ENCODE measurements at regions not wholly inside any gene's neighbourhood (a gene's known extent, or its start where the extent isn't known, plus 50 kb on each side); places are given as distances from the start of the nearest gene placed in this dataset.

DNA sequence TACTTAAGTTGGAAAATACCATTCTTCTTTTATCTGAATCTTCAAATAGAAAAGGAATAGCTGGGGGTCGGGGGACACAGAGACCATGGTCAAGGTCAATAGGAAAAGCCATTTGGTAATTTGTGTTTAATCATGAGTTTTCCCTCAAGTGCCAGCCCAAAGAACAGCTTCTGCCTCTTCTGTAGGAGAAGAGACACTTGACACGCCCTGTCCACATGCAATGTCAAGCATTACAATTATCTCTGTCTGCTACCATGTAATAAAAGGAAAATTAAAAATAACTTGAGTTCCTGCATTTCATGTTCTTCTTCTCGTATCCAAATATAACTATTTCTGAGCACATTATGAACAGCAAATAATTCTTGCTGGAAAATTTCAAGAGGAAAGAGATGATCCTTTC lies 241.7 kb downstream of the IPMK start:
- H3K9ac ChIP-seq (ENCODE audit: low read length) = no peak overlapping the region
- H3K27me3 ChIP-seq (ENCODE audit: control insufficient read depth, insufficient read depth, low read length) = no peaks in the 10 kb centered on the region
- H3K36me3 ChIP-seq (ENCODE audit: control insufficient read depth, insufficient read depth, low read length) = no peaks in the 10 kb centered on the region
- no peaks in the 10 kb centered on the region for H3K4me1 ChIP-seq (ENCODE audit: control insufficient read depth, insufficient read depth, low read length)
- no peak overlapping the region for H3K27ac ChIP-seq (ENCODE audit: low read depth, low read length)
- H3K4me3 ChIP-seq (ENCODE audit: low read length) = no peak overlapping the region

DNA sequence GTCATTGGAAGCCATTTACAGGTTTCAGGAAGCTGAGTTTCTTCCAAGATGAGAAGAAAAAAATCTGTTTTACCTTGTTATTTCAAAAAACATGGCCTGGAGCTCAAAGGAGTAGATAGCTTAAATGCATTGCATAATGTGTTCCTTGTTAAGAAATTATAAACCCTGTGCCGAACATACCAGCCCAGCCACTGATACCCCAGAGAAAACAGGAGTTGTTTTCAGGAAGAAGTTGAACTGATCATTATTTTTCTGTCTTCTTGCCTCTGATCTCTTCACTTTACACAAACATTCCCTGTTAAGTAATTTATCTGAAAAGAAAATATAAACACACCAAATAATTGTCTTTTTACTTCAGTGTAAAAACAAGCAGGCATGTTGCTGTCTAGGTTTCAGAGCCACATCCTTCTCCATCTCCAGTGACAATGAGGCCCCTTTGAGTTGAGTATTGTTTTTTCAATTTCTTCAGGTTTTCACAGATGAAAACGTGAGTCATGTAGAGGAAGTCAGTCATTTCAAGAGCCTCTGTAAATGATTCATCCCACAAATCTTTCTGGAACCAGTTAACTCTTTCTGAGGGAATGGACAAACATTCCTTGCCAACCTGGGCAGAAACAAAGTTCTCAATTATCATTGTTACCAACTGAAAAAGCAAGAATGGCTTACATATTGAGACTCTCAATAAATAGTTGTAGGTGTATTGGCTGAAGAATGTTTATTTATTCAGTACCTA lies 244.2 kb downstream of the IPMK start:
- no peak overlapping the region for H3K9ac ChIP-seq (ENCODE audit: low read length)
- no peak overlapping the region for H3K4me3 ChIP-seq (ENCODE audit: low read length)
- no peaks in the 10 kb centered on the region for H3K36me3 ChIP-seq (ENCODE audit: control insufficient read depth, insufficient read depth, low read length)
- no peak overlapping the region for H3K27ac ChIP-seq (ENCODE audit: low read depth, low read length)
- H3K27me3 ChIP-seq (ENCODE audit: control insufficient read depth, insufficient read depth, low read length) = no peaks in the 10 kb centered on the region
- no peaks in the 10 kb centered on the region for H3K4me1 ChIP-seq (ENCODE audit: control insufficient read depth, insufficient read depth, low read length)

DNA sequence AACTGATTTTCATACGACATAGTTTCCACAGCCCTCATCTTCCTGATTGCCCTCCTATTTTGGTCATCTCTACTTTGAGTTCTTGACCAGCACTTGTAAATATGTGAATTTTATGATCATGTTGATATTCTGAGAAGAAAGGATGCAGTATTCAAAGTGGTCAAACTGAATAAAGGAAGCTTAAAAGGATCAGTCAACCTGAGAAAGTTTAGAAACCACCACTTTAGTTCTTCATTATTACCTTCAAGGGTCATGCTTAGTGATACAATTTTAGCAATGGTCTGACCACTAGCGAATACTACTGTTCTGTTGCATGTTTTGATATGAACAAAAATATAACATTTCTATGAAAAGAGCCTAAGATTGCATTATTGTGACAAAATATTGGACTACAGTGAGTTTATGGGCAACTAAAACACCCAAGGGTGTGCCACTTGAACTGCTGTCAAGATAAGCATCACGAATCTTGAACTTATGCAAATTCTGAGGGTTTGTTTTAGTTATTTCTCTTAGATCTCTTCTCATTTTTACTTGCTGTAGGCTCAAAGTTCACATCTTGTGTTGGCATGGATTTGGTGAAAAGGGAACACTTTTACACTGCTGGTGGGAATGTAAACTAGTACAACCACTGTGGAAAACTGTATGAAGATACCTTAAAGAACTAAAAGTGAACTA lies 247.7 kb downstream of the IPMK start:
- Histone ChIP-seq H3K27me3 (ENCODE audit: control insufficient read depth, insufficient read depth, low read length) (no peaks in the 10 kb centered on the region), H3K27ac (ENCODE audit: low read depth, low read length) (no peak overlapping the region), H3K4me3 (ENCODE audit: low read length) (no peak overlapping the region), H3K9ac (ENCODE audit: low read length) (no peak overlapping the region), H3K36me3 (ENCODE audit: control insufficient read depth, insufficient read depth, low read length) (no peaks in the 10 kb centered on the region), H3K4me1 (ENCODE audit: control insufficient read depth, insufficient read depth, low read length) (no peaks in the 10 kb centered on the region)

DNA sequence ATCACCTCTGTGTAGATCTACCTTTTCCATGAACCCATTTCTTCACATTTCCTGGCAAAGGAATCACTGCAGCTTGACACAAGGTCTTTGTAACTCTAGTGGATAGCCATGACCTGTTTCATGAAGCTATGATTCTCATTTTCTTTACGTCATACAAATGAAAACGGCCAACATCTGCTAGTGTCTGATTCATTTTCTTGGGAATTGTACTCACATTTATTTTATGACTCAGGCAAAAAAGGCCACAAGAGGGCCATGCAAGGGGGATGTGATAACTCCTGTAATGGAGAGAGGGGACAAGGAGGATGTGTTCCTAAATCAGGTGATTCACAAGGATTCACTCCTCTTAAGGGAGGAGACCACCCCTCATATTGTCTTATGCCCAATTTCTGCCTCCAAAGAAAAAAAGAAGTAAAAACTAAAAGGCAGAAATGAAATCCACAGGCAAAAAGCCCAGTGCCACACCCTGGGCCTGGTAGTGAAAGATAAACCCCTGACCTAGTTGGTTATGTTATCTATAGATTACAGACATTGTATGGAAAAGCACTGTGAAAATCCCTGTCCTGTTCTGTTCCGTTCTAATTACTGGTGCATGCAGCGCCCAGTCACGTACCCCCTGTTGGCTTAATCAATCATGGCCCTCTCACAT lies 249.9 kb downstream of the IPMK start:
- Histone ChIP-seq H3K4me1 (ENCODE audit: control insufficient read depth, insufficient read depth, low read length) (no peaks in the 10 kb centered on the region), H3K27ac (ENCODE audit: low read depth, low read length) (no peak overlapping the region), H3K4me3 (ENCODE audit: low read length) (no peak overlapping the region), H3K9ac (ENCODE audit: low read length) (no peak overlapping the region), H3K27me3 (ENCODE audit: control insufficient read depth, insufficient read depth, low read length) (no peaks in the 10 kb centered on the region), H3K36me3 (ENCODE audit: control insufficient read depth, insufficient read depth, low read length) (no peaks in the 10 kb centered on the region)

DNA sequence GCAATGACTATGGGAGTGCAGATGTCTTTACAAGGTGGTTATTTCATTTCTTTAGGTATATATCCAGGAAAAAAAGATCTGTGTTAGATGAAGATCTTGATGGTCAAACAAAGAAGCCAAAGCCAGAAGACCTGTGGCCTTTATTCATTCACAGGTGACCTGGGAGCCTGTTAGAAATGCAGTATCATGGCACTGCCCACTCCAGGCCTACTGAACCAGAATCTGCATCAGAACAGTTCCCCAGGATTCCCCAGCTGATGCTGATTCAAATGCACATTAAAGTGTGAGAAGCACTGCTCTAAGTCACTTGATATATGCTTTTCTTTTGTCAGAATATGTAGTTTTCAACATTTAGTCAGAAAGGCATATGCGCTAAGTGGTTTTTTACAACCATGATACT lies 251.1 kb downstream of the IPMK start:
- Histone ChIP-seq H3K27ac (ENCODE audit: low read depth, low read length) (no peak overlapping the region), H3K36me3 (ENCODE audit: control insufficient read depth, insufficient read depth, low read length) (no peaks in the 10 kb centered on the region)

DNA sequence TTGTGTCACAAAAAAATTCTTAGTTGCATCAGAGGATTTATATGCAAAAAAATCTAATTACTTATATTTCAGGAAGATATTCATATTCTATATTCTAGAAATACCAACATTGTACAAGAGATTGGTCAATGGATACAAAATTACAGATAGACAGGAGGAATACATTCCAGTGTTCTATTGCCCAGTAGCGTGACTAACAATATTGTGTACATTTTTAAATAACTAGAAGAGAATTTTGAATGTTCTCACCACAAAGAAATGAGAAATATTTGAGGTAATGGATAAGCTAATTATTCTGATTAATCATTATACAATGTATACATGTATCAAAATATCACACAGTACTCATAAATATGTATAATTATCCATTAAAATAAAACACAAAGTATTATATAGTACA lies 253.3 kb downstream of the IPMK start:
- H3K9ac ChIP-seq (ENCODE audit: low read length) = no peak overlapping the region
- H3K36me3 ChIP-seq (ENCODE audit: control insufficient read depth, insufficient read depth, low read length) = no peaks in the 10 kb centered on the region
- no peaks in the 10 kb centered on the region for H3K27me3 ChIP-seq (ENCODE audit: control insufficient read depth, insufficient read depth, low read length)
- H3K4me3 ChIP-seq (ENCODE audit: low read length) = no peak overlapping the region
- H3K27ac ChIP-seq (ENCODE audit: low read depth, low read length) = no peak overlapping the region
- H3K4me1 ChIP-seq (ENCODE audit: control insufficient read depth, insufficient read depth, low read length) = no peaks in the 10 kb centered on the region

More for the DNA sequence above, 251.1 kb downstream of the IPMK start:
- no peak overlapping the region for H3K4me3 ChIP-seq (ENCODE audit: low read length)
- H3K27me3 ChIP-seq (ENCODE audit: control insufficient read depth, insufficient read depth, low read length) = no peaks in the 10 kb centered on the region
- H3K9ac ChIP-seq (ENCODE audit: low read length) = no peak overlapping the region
- H3K4me1 ChIP-seq (ENCODE audit: control insufficient read depth, insufficient read depth, low read length) = no peaks in the 10 kb centered on the region

DNA sequence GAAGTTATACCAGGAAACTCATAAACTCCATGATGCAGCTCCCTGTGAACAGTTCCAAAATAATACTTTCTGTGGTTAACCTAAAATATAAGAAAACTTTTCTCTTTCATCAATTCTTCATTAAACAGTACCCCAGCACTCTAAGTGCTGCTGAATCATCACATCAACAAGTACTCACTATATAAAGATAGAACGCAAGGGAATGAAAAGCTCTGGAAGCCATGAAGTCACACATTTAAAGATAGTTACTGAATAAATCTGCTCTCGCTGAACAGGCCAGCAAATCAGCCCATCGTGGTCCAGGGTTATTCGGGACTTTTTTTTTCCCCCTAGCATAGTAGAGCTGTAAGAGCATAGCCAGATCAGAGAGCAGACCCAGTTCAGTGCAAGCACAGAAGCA lies 254.3 kb downstream of the IPMK start:
- Histone ChIP-seq H3K9ac (ENCODE audit: low read length) (no peak overlapping the region), H3K27ac (ENCODE audit: low read depth, low read length) (no peak overlapping the region), H3K36me3 (ENCODE audit: control insufficient read depth, insufficient read depth, low read length) (no peaks in the 10 kb centered on the region), H3K4me1 (ENCODE audit: control insufficient read depth, insufficient read depth, low read length) (no peaks in the 10 kb centered on the region), H3K27me3 (ENCODE audit: control insufficient read depth, insufficient read depth, low read length) (no peaks in the 10 kb centered on the region), H3K4me3 (ENCODE audit: low read length) (no peak overlapping the region)

DNA sequence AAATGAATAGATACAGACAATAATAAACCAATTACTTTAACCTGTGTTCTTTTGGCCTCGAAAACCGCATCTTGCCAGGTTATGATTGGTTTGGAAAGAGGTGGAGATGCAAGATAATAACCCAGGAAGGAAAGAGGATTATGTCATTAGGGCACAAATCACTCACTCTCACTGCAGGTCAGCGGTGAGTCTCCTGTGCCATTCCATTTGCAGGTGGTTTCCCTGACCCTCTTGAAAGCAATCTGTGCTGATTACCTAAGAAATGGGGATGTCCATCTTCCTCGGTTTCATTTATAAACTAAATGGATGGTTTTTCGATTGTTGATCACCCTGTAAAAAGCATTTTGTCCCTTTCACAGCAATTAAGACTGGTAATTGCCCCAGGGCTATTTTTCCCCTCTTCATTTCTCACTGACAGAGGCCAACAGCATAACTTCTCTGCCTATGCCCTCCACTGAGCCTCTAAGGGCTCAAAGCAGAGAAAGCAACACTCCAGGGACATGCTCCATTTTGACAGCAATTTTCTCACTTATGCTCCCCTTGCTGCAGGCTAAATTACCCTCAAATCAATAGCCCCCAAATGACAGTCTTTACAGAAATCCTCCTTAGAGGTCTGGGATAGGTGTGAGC lies 257.5 kb downstream of the IPMK start:
- Histone ChIP-seq H3K36me3 (ENCODE audit: control insufficient read depth, insufficient read depth, low read length) (no peaks in the 10 kb centered on the region), H3K4me1 (ENCODE audit: control insufficient read depth, insufficient read depth, low read length) (no peaks in the 10 kb centered on the region), H3K27me3 (ENCODE audit: control insufficient read depth, insufficient read depth, low read length) (no peaks in the 10 kb centered on the region), H3K4me3 (ENCODE audit: low read length) (no peak overlapping the region), H3K27ac (ENCODE audit: low read depth, low read length) (no peak overlapping the region), H3K9ac (ENCODE audit: low read length) (no peak overlapping the region)

DNA sequence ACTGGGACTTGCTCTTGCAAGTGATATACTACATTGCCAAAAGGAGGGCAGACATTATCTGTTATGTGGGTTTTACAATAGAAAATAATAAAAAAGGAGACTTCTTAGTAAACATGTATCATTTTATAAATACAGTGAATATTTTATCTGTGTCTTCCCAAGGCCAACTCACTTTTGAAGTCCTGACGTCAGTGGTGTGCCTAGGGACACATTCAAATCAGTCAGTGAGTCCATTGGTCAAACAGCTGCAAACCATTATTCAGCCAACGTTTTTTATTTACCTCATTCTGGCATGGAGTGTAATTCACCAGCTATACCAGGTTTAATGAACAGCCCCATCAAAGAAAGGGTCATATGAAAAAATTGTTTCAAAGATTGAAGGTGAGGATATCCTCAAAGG lies 263.7 kb downstream of the IPMK start:
- Histone ChIP-seq H3K27ac (ENCODE audit: low read depth, low read length) (no peak overlapping the region), H3K4me1 (ENCODE audit: control insufficient read depth, insufficient read depth, low read length) (no peaks in the 10 kb centered on the region), H3K27me3 (ENCODE audit: control insufficient read depth, insufficient read depth, low read length) (no peaks in the 10 kb centered on the region), H3K36me3 (ENCODE audit: control insufficient read depth, insufficient read depth, low read length) (no peaks in the 10 kb centered on the region), H3K9ac (ENCODE audit: low read length) (no peak overlapping the region), H3K4me3 (ENCODE audit: low read length) (no peak overlapping the region)

DNA sequence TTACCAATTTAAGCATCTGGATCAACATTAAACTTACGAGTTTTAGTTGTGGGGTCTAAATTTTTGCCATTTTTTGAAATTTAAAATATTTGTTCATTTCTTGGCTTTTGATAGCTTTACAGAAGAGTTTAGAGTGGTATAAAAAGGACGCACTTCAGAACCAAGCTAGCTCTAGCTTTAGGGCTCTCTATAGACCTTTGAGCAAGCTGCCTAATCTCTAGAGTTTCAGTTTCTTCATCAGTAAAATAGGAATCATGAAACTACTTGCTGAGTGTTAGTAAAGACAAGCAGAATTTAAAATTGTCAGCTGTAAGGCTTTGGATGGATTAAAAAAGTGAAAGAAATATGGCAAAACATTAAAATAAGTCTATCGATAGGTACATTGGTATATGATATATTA lies 266.5 kb downstream of the IPMK start:
- no peak overlapping the region for H3K27ac ChIP-seq (ENCODE audit: low read depth, low read length)
- H3K9ac ChIP-seq (ENCODE audit: low read length) = no peak overlapping the region
- H3K4me1 ChIP-seq (ENCODE audit: control insufficient read depth, insufficient read depth, low read length) = no peaks in the 10 kb centered on the region
- no peaks in the 10 kb centered on the region for H3K27me3 ChIP-seq (ENCODE audit: control insufficient read depth, insufficient read depth, low read length)
- H3K36me3 ChIP-seq (ENCODE audit: control insufficient read depth, insufficient read depth, low read length) = no peaks in the 10 kb centered on the region
- H3K4me3 ChIP-seq (ENCODE audit: low read length) = no peak overlapping the region

DNA sequence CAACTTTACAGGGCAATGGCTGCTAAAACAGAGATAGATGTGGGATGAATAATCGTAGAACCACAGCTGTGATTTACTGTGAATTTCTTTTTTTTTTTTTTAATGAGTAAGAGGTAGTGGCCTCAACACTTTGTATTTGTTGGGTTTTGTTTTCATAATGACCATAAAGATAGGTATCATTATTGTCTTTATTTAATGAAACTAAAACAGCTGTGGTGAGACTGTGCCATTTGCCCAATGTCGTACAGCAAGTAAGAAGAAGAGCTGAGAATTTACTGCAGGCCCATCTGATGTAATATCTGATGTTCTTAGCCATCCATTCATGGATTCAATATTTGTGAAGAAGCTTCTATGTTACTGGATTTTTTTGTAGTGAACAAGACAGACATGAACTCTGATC lies 271.2 kb downstream of the IPMK start:
- no peak overlapping the region for H3K4me3 ChIP-seq (ENCODE audit: low read length)

DNA sequence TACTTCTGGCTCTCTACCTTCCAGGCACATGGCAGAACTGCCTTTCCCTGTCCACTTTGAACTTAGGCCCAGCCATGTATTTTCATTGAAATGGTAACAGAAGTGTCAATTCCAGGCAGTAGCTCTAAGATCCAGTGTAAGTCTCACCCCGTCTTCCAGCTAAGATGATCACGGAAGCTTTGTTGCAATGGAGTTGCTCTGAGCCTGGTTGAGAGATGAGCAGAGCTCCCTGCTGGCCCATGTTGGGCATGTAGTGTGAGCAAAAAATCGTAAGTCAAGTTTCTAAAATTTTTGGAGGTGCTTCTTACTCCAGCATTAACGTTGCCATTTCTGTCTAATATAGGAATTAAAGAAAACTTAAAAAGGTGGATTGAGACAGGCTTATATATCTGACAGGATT lies 274.4 kb downstream of the IPMK start:
- no peaks in the 10 kb centered on the region for H3K4me1 ChIP-seq (ENCODE audit: control insufficient read depth, insufficient read depth, low read length)
- no peak overlapping the region for H3K27ac ChIP-seq (ENCODE audit: low read depth, low read length)
- no peaks in the 10 kb centered on the region for H3K36me3 ChIP-seq (ENCODE audit: control insufficient read depth, insufficient read depth, low read length)
- H3K4me3 ChIP-seq (ENCODE audit: low read length) = no peak overlapping the region
- H3K9ac ChIP-seq (ENCODE audit: low read length) = no peak overlapping the region
- no peaks in the 10 kb centered on the region for H3K27me3 ChIP-seq (ENCODE audit: control insufficient read depth, insufficient read depth, low read length)

More for the DNA sequence above, 271.2 kb downstream of the IPMK start:
- Histone ChIP-seq H3K27me3 (ENCODE audit: control insufficient read depth, insufficient read depth, low read length) (no peaks in the 10 kb centered on the region), H3K27ac (ENCODE audit: low read depth, low read length) (no peak overlapping the region), H3K4me1 (ENCODE audit: control insufficient read depth, insufficient read depth, low read length) (no peaks in the 10 kb centered on the region), H3K9ac (ENCODE audit: low read length) (no peak overlapping the region), H3K36me3 (ENCODE audit: control insufficient read depth, insufficient read depth, low read length) (no peaks in the 10 kb centered on the region)

Data from rectal smooth muscle tissue (tissue), 1 donor.